ENCODE measurements at regions not wholly inside any gene's neighbourhood (a gene's known extent, or its start where the extent isn't known, plus 50 kb on each side); places are given as distances from the start of the nearest gene placed in this dataset.

- TF ChIP-seq ZNF462 (CRISPR knock-in tag; IDR thresholded peaks at IDR 0.05): no peak
- TF ChIP-seq ZNF114 (CRISPR knock-in tag; IDR thresholded peaks at IDR 0.05): no peak
- TF ChIP-seq STAT1 (IDR thresholded peaks at IDR 0.05; ENCODE audit: unreplicated experiment): no peak
- TF ChIP-seq EZH2 (IDR thresholded peaks at IDR 0.05; ENCODE audit: low read depth, unreplicated experiment): no peak
These were observed 898.8 kb upstream of the NEGR1 start (continued) for GRCh38 chr1:73181190-73181540.

- no peaks in the 10 kb centered on the region for H3K4me1 ChIP-seq (ENCODE audit: insufficient read depth)
- peak overlapping the region; percentile 70; the same call in 1 of the 2 replicates for H2AFZ ChIP-seq
- Mint-ChIP-seq H3K9me3 (no peaks in the 10 kb centered on the region; the same call in 2 of the 3 replicates), H3K27ac (no peak overlapping the region), H3K27me3 (ENCODE audit: insufficient read depth, low read depth, poor library complexity) (peaks cover 1% of the 10 kb centered on the region), H3K4me3 (no peak overlapping the region), H3K36me3 (ENCODE audit: low read depth) (peaks cover 4% of the 10 kb centered on the region; the same call in 1 of the 3 replicates), H3K4me1 (peaks cover 3% of the 10 kb centered on the region; the same call in 1 of the 3 replicates)
- H3F3A ChIP-seq (replicated peaks; ENCODE audit: low read depth): no peaks in the 10 kb centered on the region
- ATAC-seq: peak; percentile 53; the same call in 2 of the 3 replicates
- no peak for DNase-seq (ENCODE audit: low spot score)
- H3K27ac ChIP-seq (ENCODE audit: low read depth): no peak overlapping the region
- no peak overlapping the region for H3K4me3 ChIP-seq
- H3K36me3 ChIP-seq (ENCODE audit: insufficient read depth): no peaks in the 10 kb centered on the region
- H4K20me1 ChIP-seq (replicated peaks; ENCODE audit: insufficient read depth): no peaks in the 10 kb centered on the region
- H3K9me2 ChIP-seq (ENCODE audit: insufficient read depth): peaks cover 8% of the 10 kb centered on the region; the same call in 1 of the 2 replicates
- H3K79me2 ChIP-seq (replicated peaks; ENCODE audit: insufficient read depth): no peaks in the 10 kb centered on the region
- H3K27me3 ChIP-seq (ENCODE audit: insufficient read depth): no peaks in the 10 kb centered on the region
- H3K4me2 ChIP-seq: no peak overlapping the region
- no peak for TF ChIP-seq POLR2AphosphoS5 (IDR thresholded peaks at IDR 0.05; ENCODE audit: low read depth)
- no peak for TF ChIP-seq NANOG (IDR thresholded peaks at IDR 0.05; ENCODE audit: borderline replicate concordance)
- TF ChIP-seq ZNF462 (CRISPR knock-in tag; IDR thresholded peaks at IDR 0.05): no peak
- TF ChIP-seq ZNF331 (CRISPR knock-in tag; IDR thresholded peaks at IDR 0.05; ENCODE audit: low read depth): no peak
- TF ChIP-seq ZNF114 (CRISPR knock-in tag; IDR thresholded peaks at IDR 0.05): no peak
- TF ChIP-seq EZH2 (IDR thresholded peaks at IDR 0.05; ENCODE audit: low read depth, unreplicated experiment): no peak
- TF ChIP-seq CREB1 (CRISPR knock-in tag; IDR thresholded peaks at IDR 0.05; ENCODE audit: low read depth): no peak
- no peak for TF ChIP-seq EZH2phosphoT487 (IDR thresholded peaks at IDR 0.05; ENCODE audit: unreplicated experiment)
These were observed 898.3 kb upstream of the NEGR1 start for GRCh38 chr1:73180397-73181189.

All from GM23338 (cell line).